Sigmoid colon (tissue), 6 donors: ENCODE measurements at regions not wholly inside any gene's neighbourhood (a gene's known extent, or its start where the extent isn't known, plus 50 kb on each side); places are given as distances from the start of the nearest gene placed in this dataset.
"Not testable (repeated sequence)": the region's sequence is repeated elsewhere in the genome, so short reads cannot be mapped to it uniquely, and the experiment has no call there.

Experiments used
- DNase-seq: peaks from one replicate; pipeline ENCODE4 v3.0.0-alpha.2; 2019
- H3K27ac ChIP-seq, 4 donors: fragments of 200-600 bp; sonication (generic); one replicate each; pipeline ENCODE4 v1.5.1; 2016 to 2019; ENCODE audit warnings: mild to moderate bottlenecking in 1 of 4
- H3K27me3 ChIP-seq, 3 donors: fragments of 200-600 bp; sonication (generic); one replicate each; pipeline ENCODE4 v1.5.1; 2019; ENCODE audit warnings: mild to moderate bottlenecking in 1 of 3
- H3K36me3 ChIP-seq, 4 donors: fragments of 200-600 bp; sonication (generic); one replicate each; pipeline ENCODE4 v1.5.1; 2016 to 2019
- H3K4me1 ChIP-seq, 4 donors: fragments of 200-600 bp; sonication (generic); one replicate each; pipeline ENCODE4 v1.5.1; 2017 to 2019
- H3K4me3 ChIP-seq, 4 donors: fragments of 200-600 bp; sonication (generic); one replicate each; pipeline ENCODE4 v1.5.1; 2017 to 2019; ENCODE audit warnings: mild to moderate bottlenecking in 2 of 4, moderate library complexity in 1 of 4
- H3K9me3 ChIP-seq, 4 donors: fragments of 200-600 bp in 3 of 4; sonication (generic) in 3 of 4; one replicate each; pipeline versions ENCODE4 v1.5.1 to v1.6.1; 2013 to 2019
- CTCF ChIP-seq, 4 experiments: fragments of 450-650 bp in 3 of 4; fragments of 200-600 bp in 1 of 4; IDR thresholded peaks; one replicate each; pipeline ENCODE4 v1.5.1; 2016 to 2019; ENCODE audit warnings: antibody characterized with exemption in 4 of 4, mild to moderate bottlenecking in 3 of 4, moderate library complexity in 2 of 4
- EP300 ChIP-seq, 4 donors: sonication (generic); formaldehyde crosslinking; IDR thresholded peaks; one replicate each; pipeline ENCODE4 v1.6.1; 2017; ENCODE audit warnings: antibody characterized with exemption in 4 of 4
- POLR2A ChIP-seq, 2 donors: fragments of 450-650 bp; IDR thresholded peaks; one replicate each; pipeline ENCODE4 v1.6.1; 2016; ENCODE audit warnings: antibody characterized with exemption in 2 of 2, mild to moderate bottlenecking in 2 of 2, moderate library complexity in 2 of 2
- POLR2AphosphoS5 ChIP-seq, 4 donors: sonication (generic); formaldehyde crosslinking; IDR thresholded peaks; one replicate each; pipeline ENCODE4 v1.6.1; 2017; ENCODE audit warnings: antibody characterized with exemption in 4 of 4
- WGBS, 2 donors: extraction: QIAGEN DNeasy Blood & Tissue Kit; methylation state at CpG; one replicate each; pipeline ENCODE4 v1.1.7; 2013; 5-methylcytosine and 5-hydroxymethylcytosine counted together
- intact Hi-C: fragments of 100-400 bp; cut with DNase I; formaldehyde crosslinking; loops from one replicate; pipeline ENCODE4 v1.15.1; 2023
- donor health status: healthy with polysubstance abuse.
- donor health status: healthy.

DNA sequence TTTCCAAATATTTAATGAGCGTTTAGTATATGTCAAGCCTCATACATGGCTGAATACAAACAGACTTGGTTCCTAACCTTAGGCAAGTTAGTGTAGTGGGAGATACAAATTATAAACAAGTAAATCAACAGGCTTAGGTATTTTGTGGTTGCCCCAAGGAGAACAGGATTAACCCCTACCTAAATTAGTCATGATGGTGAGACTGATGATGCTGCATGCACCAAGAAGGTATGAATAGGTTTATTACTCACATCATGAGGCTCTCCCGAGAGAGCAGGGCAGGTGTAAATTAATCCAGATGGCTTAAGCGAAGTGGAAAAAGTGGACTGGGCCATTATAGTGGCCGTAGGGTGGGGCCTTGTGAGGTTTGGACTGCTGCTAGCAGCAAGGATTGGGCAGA, 118.1 kb upstream of the GCFC2 start:
- WGBS, 2 donors = 67 to 78% methylated on average over 4 of the region's 4 CpGs
- H3K36me3 ChIP-seq = no peaks in the 10 kb centered on the region
- no peak overlapping the region for H3K4me3 ChIP-seq
- H3K9me3 ChIP-seq = peaks cover 0 to 4% (median 0%) of the 10 kb centered on the region in 4 donors
- no peaks in the 10 kb centered on the region for H3K4me1 ChIP-seq
- H3K27me3 ChIP-seq = no peaks in the 10 kb centered on the region
- TF ChIP-seq CTCF (IDR thresholded peaks at IDR 0.05) (no peak), POLR2A (IDR thresholded peaks at IDR 0.05) (no peak), POLR2AphosphoS5 (IDR thresholded peaks at IDR 0.05) (no peak), EP300 (IDR thresholded peaks at IDR 0.05) (no peak)
- no peak overlapping the region for H3K27ac ChIP-seq
- intact Hi-C loops = no loop called here
- DNase-seq = no peak

- H3K27ac ChIP-seq, H3K4me3 ChIP-seq, H3K27me3 ChIP-seq, H3K36me3 ChIP-seq, H3K4me1 ChIP-seq, intact Hi-C loops, DNase-seq, H3K9me3 ChIP-seq: not testable (repeated sequence)
- 97% methylated on average over 1 of the region's 1 CpG for WGBS, 2 donors
Observed at GRCh38 chr2:75823515-75823914, 112.8 kb upstream of the GCFC2 start.

DNA sequence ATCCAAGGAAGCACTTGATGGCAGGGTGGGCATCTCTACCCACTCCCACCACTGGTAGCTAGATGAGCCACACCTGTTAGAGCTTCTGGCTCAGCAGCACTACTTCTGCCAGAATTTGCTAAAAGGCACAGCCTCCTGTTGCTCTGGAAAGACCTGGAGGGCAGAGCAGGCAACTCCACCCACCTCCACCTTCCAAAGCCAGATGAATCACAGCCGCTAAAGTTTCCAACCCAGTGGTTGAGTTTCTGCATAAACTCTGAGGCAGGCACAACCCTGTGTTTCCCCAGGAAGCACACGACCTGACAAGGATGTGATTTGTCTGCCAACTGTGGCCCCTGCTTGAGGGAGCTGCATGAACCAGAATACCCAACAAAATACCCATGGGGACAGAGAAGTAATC, 111.6 kb upstream of the GCFC2 start:
- 68 to 78% methylated on average over 2 of the region's 2 CpGs for whole genome bisulfite sequencing, 2 donors
- no peaks in the 10 kb centered on the region for H3K4me1 ChIP-seq

DNA sequence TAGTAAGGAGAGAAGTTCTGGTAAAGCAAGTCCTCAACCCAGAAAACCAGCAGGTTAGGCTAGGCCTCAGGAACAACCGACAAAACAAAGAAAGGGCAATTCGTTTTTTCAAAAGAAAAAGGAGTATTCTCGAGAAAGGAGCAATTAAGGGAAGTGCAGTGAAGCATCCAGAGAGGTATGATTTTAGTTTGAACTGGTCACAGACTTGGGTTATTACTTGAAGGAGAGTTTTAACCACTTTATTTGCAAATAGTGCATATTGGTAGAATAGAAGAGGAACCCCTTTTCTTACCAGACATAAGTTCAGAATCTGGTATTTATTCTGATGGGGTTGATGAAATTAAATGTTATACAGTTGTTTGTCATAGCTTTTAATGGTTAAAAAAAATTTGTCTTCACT, 110.0 kb upstream of the GCFC2 start:
- Histone ChIP-seq H3K27ac (no peak overlapping the region), H3K36me3 (no peaks in the 10 kb centered on the region), H3K9me3 (peaks cover 0 to 4% (median 0%) of the 10 kb centered on the region in 4 donors), H3K4me3 (no peak overlapping the region), H3K4me1 (no peaks in the 10 kb centered on the region), H3K27me3 (no peaks in the 10 kb centered on the region)
- TF ChIP-seq CTCF (IDR thresholded peaks at IDR 0.05) = no peak
- TF ChIP-seq POLR2A (IDR thresholded peaks at IDR 0.05) = no peak
- TF ChIP-seq EP300 (IDR thresholded peaks at IDR 0.05) = no peak
- TF ChIP-seq POLR2AphosphoS5 (IDR thresholded peaks at IDR 0.05) = no peak
- no peak for DNase-seq
- intact Hi-C loops = no loop called here
- WGBS, 2 donors = 59 to 71% methylated on average over 3 of the region's 3 CpGs

More for the DNA sequence above, 111.6 kb upstream of the GCFC2 start:
- Histone ChIP-seq H3K9me3 (peaks cover 0 to 4% (median 0%) of the 10 kb centered on the region in 4 donors), H3K27ac (no peak overlapping the region), H3K4me3 (no peak overlapping the region), H3K27me3 (no peaks in the 10 kb centered on the region), H3K36me3 (no peaks in the 10 kb centered on the region)
- TF ChIP-seq POLR2A (IDR thresholded peaks at IDR 0.05) (no peak), CTCF (IDR thresholded peaks at IDR 0.05) (no peak), EP300 (IDR thresholded peaks at IDR 0.05) (no peak), POLR2AphosphoS5 (IDR thresholded peaks at IDR 0.05) (no peak)
- intact Hi-C loops = no loop called here
- no peak for DNase-seq

- no peak overlapping the region for H3K4me3 ChIP-seq
- intact Hi-C loops = no loop called here
- no peak for DNase-seq
- no peaks in the 10 kb centered on the region for H3K27me3 ChIP-seq
- no peaks in the 10 kb centered on the region for H3K36me3 ChIP-seq
- H3K9me3 ChIP-seq = no peaks in the 10 kb centered on the region
- no peaks in the 10 kb centered on the region for H3K4me1 ChIP-seq
- WGBS, 2 donors = 82 to 90% methylated on average over 6 of the region's 6 CpGs
- TF ChIP-seq CTCF (IDR thresholded peaks at IDR 0.05) (no peak), EP300 (IDR thresholded peaks at IDR 0.05) (no peak), POLR2AphosphoS5 (IDR thresholded peaks at IDR 0.05) (no peak), POLR2A (IDR thresholded peaks at IDR 0.05) (no peak)
- no peak overlapping the region for H3K27ac ChIP-seq
Observed at GRCh38 chr2:75810611-75811330, 100.1 kb upstream of the GCFC2 start.
